ENCODE measurements at regions not wholly inside any gene's neighbourhood (a gene's known extent, or its start where the extent isn't known, plus 50 kb on each side); places are given as distances from the start of the nearest gene placed in this dataset.

GRCh38 chr10:76721891-76722505 is 915.6 kb downstream of the KCNMA1 start:
- H3K4me3 ChIP-seq (ENCODE audit: low read depth, low read length), result no peak overlapping the region
- H3K27me3 ChIP-seq (ENCODE audit: control insufficient read depth, insufficient read depth, low read length), result no peaks in the 10 kb centered on the region
- no peaks in the 10 kb centered on the region for H3K36me3 ChIP-seq (ENCODE audit: control insufficient read depth, insufficient read depth, low read length)
- 94% methylated on average over 1 of the region's 1 CpG for WGBS (ENCODE audit: insufficient coverage)
- H3K27ac ChIP-seq (ENCODE audit: low read depth, low read length), result no peak overlapping the region
- DNase-seq (ENCODE audit: low read depth in 4 of 6, low spot score in 6 of 6), result no peak
- no peaks in the 10 kb centered on the region for H3K9me3 ChIP-seq (ENCODE audit: control insufficient read depth, insufficient read depth, low read length)
- H3K4me1 ChIP-seq (ENCODE audit: control insufficient read depth, insufficient read depth, low read length), result peaks cover 6% of the 10 kb centered on the region

- Histone ChIP-seq H3K9me3 (ENCODE audit: control insufficient read depth, insufficient read depth, low read length) (no peaks in the 10 kb centered on the region), H3K36me3 (ENCODE audit: control insufficient read depth, insufficient read depth, low read length) (no peaks in the 10 kb centered on the region), H3K27ac (ENCODE audit: low read depth, low read length) (no peak overlapping the region), H3K4me1 (ENCODE audit: control insufficient read depth, insufficient read depth, low read length) (peaks cover 5% of the 10 kb centered on the region), H3K4me3 (ENCODE audit: low read depth, low read length) (no peak overlapping the region), H3K27me3 (ENCODE audit: control insufficient read depth, insufficient read depth, low read length) (no peaks in the 10 kb centered on the region)
- DNase-seq (ENCODE audit: low read depth in 4 of 6, low spot score in 6 of 6), result no peak
- WGBS (ENCODE audit: insufficient coverage), result 85% methylated on average over 2 of the region's 4 CpGs
Observed at GRCh38 chr10:76719006-76719405, 918.6 kb downstream of the KCNMA1 start.

- WGBS (ENCODE audit: insufficient coverage), result no CpG with 5 or more reads among the region's 1 CpG
- Histone ChIP-seq H3K36me3 (ENCODE audit: control insufficient read depth, insufficient read depth, low read length) (no peaks in the 10 kb centered on the region), H3K27ac (ENCODE audit: low read depth, low read length) (no peak overlapping the region), H3K4me3 (ENCODE audit: low read depth, low read length) (no peak overlapping the region), H3K4me1 (ENCODE audit: control insufficient read depth, insufficient read depth, low read length) (no peaks in the 10 kb centered on the region), H3K9me3 (ENCODE audit: control insufficient read depth, insufficient read depth, low read length) (no peaks in the 10 kb centered on the region), H3K27me3 (ENCODE audit: control insufficient read depth, insufficient read depth, low read length) (no peaks in the 10 kb centered on the region)
- no peak for DNase-seq (ENCODE audit: low read depth in 4 of 6, low spot score in 6 of 6)
Observed at GRCh38 chr10:76717141-76717540, 920.5 kb downstream of the KCNMA1 start.

GRCh38 chr10:76711222-76711997 is 926.2 kb downstream of the KCNMA1 start:
- no peak overlapping the region for H3K27ac ChIP-seq (ENCODE audit: low read depth, low read length)
- H3K36me3 ChIP-seq (ENCODE audit: control insufficient read depth, insufficient read depth, low read length), result no peaks in the 10 kb centered on the region
- DNase-seq (ENCODE audit: low read depth in 4 of 6, low spot score in 6 of 6), result peak in 1 of 6 donors; percentile 58
- H3K4me1 ChIP-seq (ENCODE audit: control insufficient read depth, insufficient read depth, low read length), result no peaks in the 10 kb centered on the region
- H3K9me3 ChIP-seq (ENCODE audit: control insufficient read depth, insufficient read depth, low read length), result peaks cover 2% of the 10 kb centered on the region
- 63% methylated on average over 7 of the region's 8 CpGs for WGBS (ENCODE audit: insufficient coverage)
- H3K4me3 ChIP-seq (ENCODE audit: low read depth, low read length), result no peak overlapping the region
- H3K27me3 ChIP-seq (ENCODE audit: control insufficient read depth, insufficient read depth, low read length), result no peaks in the 10 kb centered on the region

GRCh38 chr10:76700241-76700640 is 937.4 kb downstream of the KCNMA1 start:
- no peaks in the 10 kb centered on the region for H3K27me3 ChIP-seq (ENCODE audit: control insufficient read depth, insufficient read depth, low read length)
- no peak overlapping the region for H3K27ac ChIP-seq (ENCODE audit: low read depth, low read length)
- no CpG with 5 or more reads among the region's 1 CpG for WGBS (ENCODE audit: insufficient coverage)
- H3K36me3 ChIP-seq (ENCODE audit: control insufficient read depth, insufficient read depth, low read length), result no peaks in the 10 kb centered on the region
- no peaks in the 10 kb centered on the region for H3K4me1 ChIP-seq (ENCODE audit: control insufficient read depth, insufficient read depth, low read length)
- no peak overlapping the region for H3K4me3 ChIP-seq (ENCODE audit: low read depth, low read length)
- peaks cover 2% of the 10 kb centered on the region for H3K9me3 ChIP-seq (ENCODE audit: control insufficient read depth, insufficient read depth, low read length)
- DNase-seq (ENCODE audit: low read depth in 4 of 6, low spot score in 6 of 6), result no peak

GRCh38 chr10:76697923-76698322 is 939.7 kb downstream of the KCNMA1 start:
- Histone ChIP-seq H3K27me3 (ENCODE audit: control insufficient read depth, insufficient read depth, low read length) (no peaks in the 10 kb centered on the region), H3K36me3 (ENCODE audit: control insufficient read depth, insufficient read depth, low read length) (no peaks in the 10 kb centered on the region), H3K4me1 (ENCODE audit: control insufficient read depth, insufficient read depth, low read length) (no peaks in the 10 kb centered on the region), H3K4me3 (ENCODE audit: low read depth, low read length) (no peak overlapping the region), H3K27ac (ENCODE audit: low read depth, low read length) (no peak overlapping the region), H3K9me3 (ENCODE audit: control insufficient read depth, insufficient read depth, low read length) (peaks cover 2% of the 10 kb centered on the region)
- DNase-seq (ENCODE audit: low read depth in 4 of 6, low spot score in 6 of 6), result peak in 1 of 6 donors; percentile 4

- no peak for DNase-seq (ENCODE audit: low read depth in 4 of 6, low spot score in 6 of 6)
- Histone ChIP-seq H3K9me3 (ENCODE audit: control insufficient read depth, insufficient read depth, low read length) (no peaks in the 10 kb centered on the region), H3K4me3 (ENCODE audit: low read depth, low read length) (no peak overlapping the region), H3K36me3 (ENCODE audit: control insufficient read depth, insufficient read depth, low read length) (no peaks in the 10 kb centered on the region), H3K4me1 (ENCODE audit: control insufficient read depth, insufficient read depth, low read length) (no peaks in the 10 kb centered on the region), H3K27ac (ENCODE audit: low read depth, low read length) (no peak overlapping the region), H3K27me3 (ENCODE audit: control insufficient read depth, insufficient read depth, low read length) (no peaks in the 10 kb centered on the region)
Observed at GRCh38 chr10:76695069-76695468, 942.5 kb downstream of the KCNMA1 start.

GRCh38 chr10:76686201-76686600 is 951.4 kb downstream of the KCNMA1 start:
- H3K4me3 ChIP-seq (ENCODE audit: low read depth, low read length), result no peak overlapping the region
- no peaks in the 10 kb centered on the region for H3K9me3 ChIP-seq (ENCODE audit: control insufficient read depth, insufficient read depth, low read length)
- WGBS (ENCODE audit: insufficient coverage), result 86% methylated on average over 3 of the region's 5 CpGs
- no peaks in the 10 kb centered on the region for H3K36me3 ChIP-seq (ENCODE audit: control insufficient read depth, insufficient read depth, low read length)
- no peaks in the 10 kb centered on the region for H3K27me3 ChIP-seq (ENCODE audit: control insufficient read depth, insufficient read depth, low read length)
- H3K4me1 ChIP-seq (ENCODE audit: control insufficient read depth, insufficient read depth, low read length), result no peaks in the 10 kb centered on the region
- H3K27ac ChIP-seq (ENCODE audit: low read depth, low read length), result no peak overlapping the region
- no peak for DNase-seq (ENCODE audit: low read depth in 4 of 6, low spot score in 6 of 6)

- Histone ChIP-seq H3K9me3 (ENCODE audit: control insufficient read depth, insufficient read depth, low read length) (no peaks in the 10 kb centered on the region), H3K27me3 (ENCODE audit: control insufficient read depth, insufficient read depth, low read length) (no peaks in the 10 kb centered on the region)
- 94% methylated on average over 2 of the region's 5 CpGs for WGBS (ENCODE audit: insufficient coverage)
Observed at GRCh38 chr10:76684968-76685367, 952.6 kb downstream of the KCNMA1 start.

GRCh38 chr10:76681153-76681552 is 956.5 kb downstream of the KCNMA1 start:
- DNase-seq (ENCODE audit: low read depth in 4 of 6, low spot score in 6 of 6), result peak in 1 of 6 donors; percentile 44
- Histone ChIP-seq H3K27ac (ENCODE audit: low read depth, low read length) (no peak overlapping the region), H3K4me3 (ENCODE audit: low read depth, low read length) (no peak overlapping the region), H3K36me3 (ENCODE audit: control insufficient read depth, insufficient read depth, low read length) (no peaks in the 10 kb centered on the region), H3K9me3 (ENCODE audit: control insufficient read depth, insufficient read depth, low read length) (no peaks in the 10 kb centered on the region), H3K27me3 (ENCODE audit: control insufficient read depth, insufficient read depth, low read length) (no peaks in the 10 kb centered on the region), H3K4me1 (ENCODE audit: control insufficient read depth, insufficient read depth, low read length) (peaks cover 3% of the 10 kb centered on the region)
- WGBS (ENCODE audit: insufficient coverage), result no CpG with 5 or more reads among the region's 1 CpG

More at GRCh38 chr10:76684968-76685367, 952.6 kb downstream of the KCNMA1 start:
- no peaks in the 10 kb centered on the region for H3K4me1 ChIP-seq (ENCODE audit: control insufficient read depth, insufficient read depth, low read length)
- no peak overlapping the region for H3K27ac ChIP-seq (ENCODE audit: low read depth, low read length)
- H3K4me3 ChIP-seq (ENCODE audit: low read depth, low read length), result no peak overlapping the region
- DNase-seq (ENCODE audit: low read depth in 4 of 6, low spot score in 6 of 6), result no peak
- H3K36me3 ChIP-seq (ENCODE audit: control insufficient read depth, insufficient read depth, low read length), result no peaks in the 10 kb centered on the region
